Neuronal stem cell (in vitro differentiated cells): ENCODE measurements at regions not wholly inside any gene's neighbourhood (a gene's known extent, or its start where the extent isn't known, plus 50 kb on each side); places are given as distances from the start of the nearest gene placed in this dataset.

ENCODE experiments used
- DNase-seq: peaks from one replicate; pipeline ENCODE4 v3.0.0-alpha.2; 2013; ENCODE audit warnings: low spot score
- H2AFZ ChIP-seq: one replicate; pipeline ENCODE4 v1.6.1; 2013; ENCODE audit warnings: mild to moderate bottlenecking, low read length, inconsistent platforms
- H2AK5ac ChIP-seq: 2 replicates; pipeline ENCODE4 v1.6.1; 2013; ENCODE audit warnings: low read depth, mild to moderate bottlenecking, inconsistent platforms, low read length, moderate library complexity, mixed read lengths
- H2BK120ac ChIP-seq: 2 replicates; pipeline ENCODE4 v1.6.1; 2013; ENCODE audit warnings: low read depth, mild to moderate bottlenecking, inconsistent platforms, low read length, moderate library complexity, mixed read lengths
- H2BK12ac ChIP-seq: one replicate; pipeline ENCODE4 v1.6.1; 2013; ENCODE audit warnings: low read length, inconsistent platforms
- H2BK15ac ChIP-seq: 2 replicates; pipeline ENCODE4 v1.6.1; 2013; ENCODE audit warnings: mild to moderate bottlenecking, low read length, inconsistent platforms, mixed read lengths
- H2BK5ac ChIP-seq: one replicate; pipeline ENCODE4 v1.6.1; 2013; ENCODE audit warnings: inconsistent platforms, mild to moderate bottlenecking, low read length, moderate library complexity
- H3K14ac ChIP-seq: one replicate; pipeline ENCODE4 v1.6.1; 2013; ENCODE audit warnings: low read length, inconsistent platforms
- H3K18ac ChIP-seq: 2 replicates; pipeline ENCODE4 v1.6.1; 2013; ENCODE audit warnings: low read length, inconsistent platforms
- H3K23ac ChIP-seq: 2 replicates; pipeline ENCODE4 v1.6.1; 2013; ENCODE audit warnings: low read depth, mild to moderate bottlenecking, mixed read lengths, low read length, inconsistent platforms; ENCODE audit not compliant: poor library complexity
- H3K27ac ChIP-seq: replicated peaks from 3 replicates; pipeline ENCODE4 v1.5.1; 2013; ENCODE audit warnings: low read length, inconsistent platforms
- H3K27me3 ChIP-seq, 3 experiments: 2 replicates each; pipeline ENCODE4 v1.6.1; 2013; ENCODE audit warnings: low read length in 3 of 3, mild to moderate bottlenecking in 2 of 3, inconsistent platforms in 1 of 3, low read depth in 1 of 3, mixed read lengths in 1 of 3, moderate library complexity in 1 of 3; ENCODE audit not compliant: control insufficient read depth in 3 of 3, insufficient read depth in 3 of 3
- H3K36me3 ChIP-seq, 2 donors: replicated peaks in 1 of 2; 2 replicates each; pipeline ENCODE4 v1.6.1; 2013; ENCODE audit warnings: low read length in 2 of 2; ENCODE audit not compliant: control insufficient read depth in 2 of 2, insufficient read depth in 2 of 2
- H3K4ac ChIP-seq: 2 replicates; pipeline ENCODE4 v1.6.1; 2013; ENCODE audit warnings: inconsistent platforms, mild to moderate bottlenecking, low read length, moderate library complexity
- H3K4me1 ChIP-seq, 2 donors: 1 replicate in 1 of 2; 2 replicates in 1 of 2; pipeline ENCODE4 v1.6.1; 2013; ENCODE audit warnings: low read length in 2 of 2, low read depth in 1 of 2; ENCODE audit not compliant: control insufficient read depth in 2 of 2, insufficient read depth in 1 of 2
- H3K4me2 ChIP-seq: one replicate; pipeline ENCODE4 v1.6.1; 2013; ENCODE audit warnings: mild to moderate bottlenecking, low read length, inconsistent platforms; ENCODE audit not compliant: insufficient read depth, poor library complexity, severe bottlenecking
- H3K4me3 ChIP-seq, 2 donors: 2 replicates each; pipeline ENCODE4 v1.5.1; 2013; ENCODE audit warnings: low read length in 2 of 2, mild to moderate bottlenecking in 2 of 2, inconsistent platforms in 1 of 2, moderate library complexity in 1 of 2
- H3K79me1 ChIP-seq: one replicate; pipeline ENCODE4 v1.6.1; 2013; ENCODE audit warnings: low read depth, mild to moderate bottlenecking, inconsistent platforms, low read length, moderate library complexity
- H3K9ac ChIP-seq: one replicate; pipeline ENCODE4 v1.6.1; 2013; ENCODE audit warnings: mild to moderate bottlenecking, low read depth, low read length, inconsistent platforms; ENCODE audit not compliant: poor library complexity
- H3K9me3 ChIP-seq, 2 donors: replicated peaks in 1 of 2; 2 replicates each; pipeline versions ENCODE3 to v1.6.1; 2013; ENCODE audit warnings: low read length in 2 of 2, mild to moderate bottlenecking in 2 of 2, inconsistent platforms in 1 of 2, low read depth in 1 of 2, mixed read lengths in 1 of 2, moderate library complexity in 1 of 2; ENCODE audit not compliant: control insufficient read depth in 2 of 2, insufficient read depth in 1 of 2
- H4K8ac ChIP-seq: one replicate; pipeline ENCODE4 v1.6.1; 2013; ENCODE audit warnings: low read depth, mild to moderate bottlenecking, inconsistent platforms, low read length, moderate library complexity
- H4K91ac ChIP-seq: one replicate; pipeline ENCODE4 v1.6.1; 2013; ENCODE audit warnings: low read length, low read depth, mild to moderate bottlenecking, inconsistent platforms; ENCODE audit not compliant: poor library complexity
- WGBS, 2 donors: extraction: QIAGEN DNeasy Blood & Tissue Kit; methylation state at CpG; one replicate each; pipeline ENCODE4 v1.1.7; 2013; ENCODE audit warnings: missing lambda C conversion rate in 2 of 2, mixed read lengths in 1 of 2; ENCODE audit not compliant: insufficient read length in 2 of 2, insufficient replicate concordance in 1 of 2; ENCODE audit errors: extremely low coverage in 2 of 2; 5-methylcytosine and 5-hydroxymethylcytosine counted together

DNA sequence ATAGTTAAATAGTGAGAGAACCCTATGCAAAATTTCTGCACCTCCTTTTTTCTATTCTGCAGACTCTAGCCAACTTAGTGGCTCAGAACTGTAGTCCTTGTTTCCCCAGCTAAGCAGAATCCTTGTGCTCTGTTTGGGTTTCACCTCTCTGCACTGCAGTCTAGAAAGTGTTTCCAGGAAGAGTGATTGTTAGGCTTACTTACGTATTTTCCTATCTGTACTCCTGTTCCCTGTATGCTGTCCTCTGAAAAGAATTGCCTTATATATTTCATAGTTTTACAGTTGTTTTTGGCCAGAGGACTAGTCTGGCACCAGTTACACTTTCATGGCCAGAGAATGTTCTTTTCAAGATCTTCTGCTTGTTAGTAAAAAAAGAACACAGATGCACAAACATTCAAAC is 154.6 kb upstream of the POT1 start:
- Histone ChIP-seq H4K91ac (no peak overlapping the region), H2BK5ac (no peak overlapping the region), H2BK12ac (no peak overlapping the region), H3K27ac (no peak overlapping the region), H2AK5ac (no peak overlapping the region), H3K4me3 (no peak overlapping the region), H3K79me1 (no peaks in the 10 kb centered on the region), H3K23ac (no peak overlapping the region), H3K4me1 (no peaks in the 10 kb centered on the region), H3K4ac (no peak overlapping the region), H4K8ac (no peak overlapping the region), H3K18ac (no peak overlapping the region), H3K4me2 (no peak overlapping the region), H2AFZ (no peak overlapping the region), H3K14ac (no peak overlapping the region), H3K36me3 (no peaks in the 10 kb centered on the region), H3K9ac (no peak overlapping the region), H2BK15ac (no peak overlapping the region), H2BK120ac (no peak overlapping the region), H3K27me3 (no peaks in the 10 kb centered on the region), H3K9me3 (no peaks in the 10 kb centered on the region)
- WGBS, 2 donors: no CpG with 5 or more reads among the region's 1 CpG
- DNase-seq: no peak

DNA sequence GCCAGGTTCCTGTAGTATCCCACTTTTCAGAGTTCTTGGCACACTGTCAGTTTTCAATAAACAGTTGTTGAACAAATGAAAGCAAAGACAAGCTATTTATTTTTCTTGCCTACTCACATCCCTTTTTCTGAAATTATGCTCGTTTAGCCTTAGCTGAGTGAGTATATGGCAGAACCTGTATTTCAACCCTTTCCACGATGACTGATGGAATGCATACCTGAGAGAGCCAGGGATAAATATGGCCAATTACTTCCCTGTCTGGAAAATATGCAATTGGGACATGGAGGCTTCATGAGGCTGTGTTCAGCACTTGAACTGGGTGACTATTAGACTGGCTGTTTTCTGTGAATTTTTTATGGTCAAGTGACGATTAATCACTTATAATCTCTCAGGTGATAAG is 144.5 kb upstream of the POT1 start:
- H4K91ac ChIP-seq: no peak overlapping the region
- no peak overlapping the region for H4K8ac ChIP-seq
- no peak overlapping the region for H2AFZ ChIP-seq
- no peak overlapping the region for H3K18ac ChIP-seq
- no peaks in the 10 kb centered on the region for H3K4me1 ChIP-seq
- WGBS, 2 donors: no CpG with 5 or more reads among the region's 3 CpGs
- DNase-seq: no peak
- H3K36me3 ChIP-seq: no peaks in the 10 kb centered on the region
- no peaks in the 10 kb centered on the region for H3K79me1 ChIP-seq
- no peak overlapping the region for H3K4me3 ChIP-seq
- H3K27me3 ChIP-seq: no peaks in the 10 kb centered on the region
- no peak overlapping the region for H3K14ac ChIP-seq
- no peak overlapping the region for H2BK5ac ChIP-seq
- no peak overlapping the region for H3K9ac ChIP-seq
- H2BK120ac ChIP-seq: no peak overlapping the region
- H2BK12ac ChIP-seq: no peak overlapping the region
- H3K4ac ChIP-seq: no peak overlapping the region
- H3K4me2 ChIP-seq: no peak overlapping the region
- no peak overlapping the region for H2BK15ac ChIP-seq
- H3K9me3 ChIP-seq: no peaks in the 10 kb centered on the region
- H3K23ac ChIP-seq: no peak overlapping the region
- H3K27ac ChIP-seq: no peak overlapping the region
- no peak overlapping the region for H2AK5ac ChIP-seq

DNA sequence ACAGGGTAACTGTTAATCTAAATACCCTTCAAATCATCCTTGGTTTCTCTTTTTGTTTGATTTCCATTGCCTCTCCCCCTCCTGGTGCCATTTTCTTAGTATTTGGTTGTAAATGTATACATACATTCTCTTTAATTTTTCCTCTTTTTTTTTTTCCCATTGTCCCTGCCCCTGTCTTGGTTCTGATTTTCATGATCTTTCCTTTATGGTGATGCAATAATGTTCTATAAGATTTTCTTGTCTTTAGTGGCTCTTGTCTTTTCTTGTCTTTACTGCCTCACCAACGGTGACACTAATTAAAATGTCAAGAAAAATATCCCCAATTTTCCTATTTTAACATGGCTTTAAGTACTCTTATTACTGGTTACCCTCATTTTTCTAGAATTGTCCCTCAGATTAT is 135.9 kb upstream of the POT1 start:
- H3K79me1 ChIP-seq: no peaks in the 10 kb centered on the region
- no peak overlapping the region for H3K14ac ChIP-seq
- H4K8ac ChIP-seq: no peak overlapping the region
- H2BK15ac ChIP-seq: no peak overlapping the region
- no peak overlapping the region for H3K4me3 ChIP-seq
- peaks cover 0 to 4% of the 10 kb centered on the region in 2 donors for H3K9me3 ChIP-seq
- no peak overlapping the region for H3K23ac ChIP-seq
- no peak for DNase-seq
- H3K36me3 ChIP-seq: no peaks in the 10 kb centered on the region
- H2AFZ ChIP-seq: no peak overlapping the region
- no peak overlapping the region for H3K27ac ChIP-seq
- no peak overlapping the region for H3K9ac ChIP-seq
- H4K91ac ChIP-seq: no peak overlapping the region
- no peak overlapping the region for H2BK5ac ChIP-seq
- no peaks in the 10 kb centered on the region for H3K4me1 ChIP-seq
- no peak overlapping the region for H2BK120ac ChIP-seq
- H3K4ac ChIP-seq: no peak overlapping the region
- H3K4me2 ChIP-seq: no peak overlapping the region
- H2AK5ac ChIP-seq: no peak overlapping the region
- no CpG with 5 or more reads among the region's 1 CpG for WGBS, 2 donors
- no peak overlapping the region for H3K18ac ChIP-seq
- no peaks in the 10 kb centered on the region for H3K27me3 ChIP-seq
- no peak overlapping the region for H2BK12ac ChIP-seq

- H3K27me3 ChIP-seq: no peaks in the 10 kb centered on the region
- no peak overlapping the region for H2BK15ac ChIP-seq
- H3K4me2 ChIP-seq: no peak overlapping the region
- no peak overlapping the region for H3K9ac ChIP-seq
- H3K79me1 ChIP-seq: no peaks in the 10 kb centered on the region
- H2BK12ac ChIP-seq: no peak overlapping the region
- no peaks in the 10 kb centered on the region for H3K4me1 ChIP-seq
- H2AK5ac ChIP-seq: no peak overlapping the region
- no peak overlapping the region for H2AFZ ChIP-seq
- H3K9me3 ChIP-seq: peaks cover 0 to 4% of the 10 kb centered on the region in 2 donors
- no peak overlapping the region for H2BK5ac ChIP-seq
- no peak overlapping the region for H3K23ac ChIP-seq
- no peak overlapping the region for H4K91ac ChIP-seq
- H2BK120ac ChIP-seq: no peak overlapping the region
- H3K4me3 ChIP-seq: no peak overlapping the region
- H3K14ac ChIP-seq: no peak overlapping the region
- no peak overlapping the region for H3K27ac ChIP-seq
- DNase-seq: no peak
- no peak overlapping the region for H3K18ac ChIP-seq
- no peak overlapping the region for H3K4ac ChIP-seq
- WGBS, 2 donors: no CpG with 5 or more reads among the region's 1 CpG
- H4K8ac ChIP-seq: no peak overlapping the region
- no peaks in the 10 kb centered on the region for H3K36me3 ChIP-seq
These were observed 135.4 kb upstream of the POT1 start for GRCh38 chr7:125065001-125065400.
